ENCODE measurements at regions not wholly inside any gene's neighbourhood (a gene's known extent, or its start where the extent isn't known, plus 50 kb on each side); places are given as distances from the start of the nearest gene placed in this dataset.

GRCh38 chr12:61574339-61574738 is 685.9 kb upstream of the USP15 start:
- no peak for TF ChIP-seq EZH2phosphoT487 (IDR thresholded peaks at IDR 0.05; ENCODE audit: low read depth)
- TF ChIP-seq CTCF (IDR thresholded peaks at IDR 0.05; ENCODE audit: low read depth, low read length), result no peak

All from OCI-LY3 (cell line).